PFSK-1 (cell line): ENCODE measurements at regions not wholly inside any gene's neighbourhood (a gene's known extent, or its start where the extent isn't known, plus 50 kb on each side); places are given as distances from the start of the nearest gene placed in this dataset.

ENCODE experiments used
- FOXP2 ChIP-seq: optimal IDR thresholded peaks from 2 replicates; pipeline ENCODE3; 2011; ENCODE audit warnings: borderline replicate concordance, control low read depth, inconsistent platforms; ENCODE audit not compliant: insufficient read depth; ENCODE audit errors: extremely low read length, extremely low read depth
- POLR2AphosphoS5 ChIP-seq: IDR thresholded peaks from 2 replicates; pipeline ENCODE4 v1.6.1; 2012; ENCODE audit warnings: low read depth, mild to moderate bottlenecking, control low read depth, low read length, moderate library complexity
- SIN3A ChIP-seq: IDR thresholded peaks from 2 replicates; pipeline ENCODE4 v1.6.1; 2012; ENCODE audit warnings: mild to moderate bottlenecking, low read length, moderate library complexity, borderline replicate concordance; ENCODE audit not compliant: insufficient read depth
- TAF1 ChIP-seq: IDR thresholded peaks from 2 replicates; pipeline ENCODE4 v1.6.1; 2012; ENCODE audit warnings: low read length, control low read depth, borderline replicate concordance; ENCODE audit not compliant: insufficient read depth
- TF ChIP-seq, protein P1 (sequence below), 2 experiments: IDR thresholded peaks; 2 replicates each; pipeline versions ENCODE4 v1.6.1 to v1.8.0; 2011 to 2012; ENCODE audit warnings: low read depth in 2 of 2, low read length in 2 of 2, control low read depth in 1 of 2, inconsistent platforms in 1 of 2, mild to moderate bottlenecking in 1 of 2, moderate library complexity in 1 of 2; ENCODE audit not compliant: insufficient read depth in 1 of 2

GRCh38 chr22:46098525-46099475 lies 51.5 kb upstream of the PPARA start:
- TF ChIP-seq, protein P1, sequence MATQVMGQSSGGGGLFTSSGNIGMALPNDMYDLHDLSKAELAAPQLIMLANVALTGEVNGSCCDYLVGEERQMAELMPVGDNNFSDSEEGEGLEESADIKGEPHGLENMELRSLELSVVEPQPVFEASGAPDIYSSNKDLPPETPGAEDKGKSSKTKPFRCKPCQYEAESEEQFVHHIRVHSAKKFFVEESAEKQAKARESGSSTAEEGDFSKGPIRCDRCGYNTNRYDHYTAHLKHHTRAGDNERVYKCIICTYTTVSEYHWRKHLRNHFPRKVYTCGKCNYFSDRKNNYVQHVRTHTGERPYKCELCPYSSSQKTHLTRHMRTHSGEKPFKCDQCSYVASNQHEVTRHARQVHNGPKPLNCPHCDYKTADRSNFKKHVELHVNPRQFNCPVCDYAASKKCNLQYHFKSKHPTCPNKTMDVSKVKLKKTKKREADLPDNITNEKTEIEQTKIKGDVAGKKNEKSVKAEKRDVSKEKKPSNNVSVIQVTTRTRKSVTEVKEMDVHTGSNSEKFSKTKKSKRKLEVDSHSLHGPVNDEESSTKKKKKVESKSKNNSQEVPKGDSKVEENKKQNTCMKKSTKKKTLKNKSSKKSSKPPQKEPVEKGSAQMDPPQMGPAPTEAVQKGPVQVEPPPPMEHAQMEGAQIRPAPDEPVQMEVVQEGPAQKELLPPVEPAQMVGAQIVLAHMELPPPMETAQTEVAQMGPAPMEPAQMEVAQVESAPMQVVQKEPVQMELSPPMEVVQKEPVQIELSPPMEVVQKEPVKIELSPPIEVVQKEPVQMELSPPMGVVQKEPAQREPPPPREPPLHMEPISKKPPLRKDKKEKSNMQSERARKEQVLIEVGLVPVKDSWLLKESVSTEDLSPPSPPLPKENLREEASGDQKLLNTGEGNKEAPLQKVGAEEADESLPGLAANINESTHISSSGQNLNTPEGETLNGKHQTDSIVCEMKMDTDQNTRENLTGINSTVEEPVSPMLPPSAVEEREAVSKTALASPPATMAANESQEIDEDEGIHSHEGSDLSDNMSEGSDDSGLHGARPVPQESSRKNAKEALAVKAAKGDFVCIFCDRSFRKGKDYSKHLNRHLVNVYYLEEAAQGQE (IDR thresholded peaks at IDR 0.05; ENCODE audit: insufficient read depth in 1 of 2, low read depth in 2 of 2, low read length in 2 of 2): no peak
- no peak for TF ChIP-seq FOXP2
- TF ChIP-seq SIN3A: no peak
- no peak for TF ChIP-seq POLR2AphosphoS5
- TF ChIP-seq TAF1: no peak

DNA sequence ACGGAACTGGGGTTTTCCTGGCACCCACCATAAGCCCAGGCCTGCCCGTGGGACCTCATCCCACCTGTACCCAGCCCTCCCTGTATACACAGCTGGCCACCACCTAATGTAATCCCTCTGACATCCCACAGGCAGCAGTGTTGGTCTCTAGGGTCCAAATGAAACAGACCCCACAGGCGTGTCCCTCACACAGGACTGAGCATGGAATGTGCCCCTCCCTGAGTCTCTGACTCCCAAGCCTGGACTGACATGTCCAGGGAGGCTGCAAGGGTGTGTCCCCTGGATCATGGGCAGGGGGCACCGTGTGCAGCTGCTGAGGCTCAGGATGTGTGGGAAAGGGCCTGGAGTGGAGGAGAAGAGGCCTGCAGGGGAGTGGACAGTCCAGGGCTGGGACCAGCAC lies 50.6 kb upstream of the PPARA start:
- TF ChIP-seq TAF1: no peak
- no peak for TF ChIP-seq POLR2AphosphoS5
- no peak for TF ChIP-seq FOXP2
- TF ChIP-seq, protein P1 (IDR thresholded peaks at IDR 0.05; ENCODE audit: insufficient read depth in 1 of 2, low read depth in 2 of 2, low read length in 2 of 2): no peak
- no peak for TF ChIP-seq SIN3A

DNA sequence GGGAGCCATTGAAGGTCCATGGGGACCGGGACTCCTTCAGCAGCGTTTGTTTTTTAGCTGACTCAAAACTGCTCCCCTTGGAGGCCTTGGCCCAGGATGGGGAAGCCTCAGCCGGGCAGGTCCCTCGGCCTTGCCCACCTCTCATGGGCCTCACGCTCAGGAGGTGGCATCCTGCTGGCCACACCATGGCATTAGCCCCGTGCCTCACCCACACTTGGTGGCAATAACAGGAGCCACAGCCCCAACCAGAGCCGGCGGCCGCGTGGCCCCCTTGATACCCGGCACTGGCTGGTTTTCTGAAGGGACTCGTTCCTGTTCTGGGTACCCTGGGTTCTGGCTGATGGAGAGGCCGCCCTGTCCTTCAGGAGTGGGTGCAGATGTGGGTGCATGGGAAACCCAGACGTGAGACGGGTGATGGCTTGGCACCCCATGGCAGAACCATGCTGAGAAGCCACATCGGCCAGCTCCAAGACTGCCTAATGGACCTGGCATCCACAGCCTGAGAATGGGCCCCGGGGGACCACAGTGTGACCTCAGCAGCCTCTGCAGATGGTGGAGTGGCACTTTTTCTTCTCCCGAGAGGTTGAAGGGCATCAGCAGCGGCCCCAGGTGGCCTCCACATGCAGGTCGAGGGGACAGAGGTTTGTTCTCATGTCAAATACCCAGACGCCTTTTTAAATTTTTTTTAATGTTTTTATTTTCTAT lies 49.8 kb upstream of the PPARA start:
- TF ChIP-seq POLR2AphosphoS5: no peak
- TF ChIP-seq, protein P1 (IDR thresholded peaks at IDR 0.05; ENCODE audit: insufficient read depth in 1 of 2, low read depth in 2 of 2, low read length in 2 of 2): no peak
